PC-9 (cell line): ENCODE measurements at regions not wholly inside any gene's neighbourhood (a gene's known extent, or its start where the extent isn't known, plus 50 kb on each side); places are given as distances from the start of the nearest gene placed in this dataset.

ENCODE experiments used
- CTCF ChIP-seq: fragments of 200-600 bp; sonication (generic); conservative IDR thresholded peaks from 2 replicates; pipeline ENCODE4 v1.6.1; 2017; ENCODE audit warnings: mixed run types, antibody characterized with exemption, mild to moderate bottlenecking, moderate library complexity
- EZH2 ChIP-seq: fragments of 200-600 bp; sonication (generic); IDR thresholded peaks from 2 replicates; pipeline ENCODE4 v1.8.0; 2017; ENCODE audit warnings: antibody characterized with exemption, low read depth

- TF ChIP-seq CTCF (no peak), EZH2 (no peak)
Measured at GRCh38 chr15:39290711-39291435, 290.0 kb upstream of the THBS1 start.
